AG09309 (cell line): ENCODE measurements at regions not wholly inside any gene's neighbourhood (a gene's known extent, or its start where the extent isn't known, plus 50 kb on each side); places are given as distances from the start of the nearest gene placed in this dataset.

Experiments
- DNase-seq: peaks from one replicate; pipeline ENCODE4 v3.0.0-alpha.2; 2010; ENCODE audit warnings: low read depth
- H3K4me3 ChIP-seq: 2 replicates; pipeline ENCODE4 v1.5.1; 2011; ENCODE audit warnings: mild to moderate bottlenecking, low read depth, low read length, moderate library complexity; ENCODE audit not compliant: control insufficient read depth
- CTCF ChIP-seq: IDR thresholded peaks from 2 replicates; pipeline ENCODE4 v1.5.1; 2011; ENCODE audit warnings: mild to moderate bottlenecking, low read depth, low read length, inconsistent platforms; ENCODE audit not compliant: insufficient read depth, control insufficient read depth; ENCODE audit errors: missing control alignments

DNA sequence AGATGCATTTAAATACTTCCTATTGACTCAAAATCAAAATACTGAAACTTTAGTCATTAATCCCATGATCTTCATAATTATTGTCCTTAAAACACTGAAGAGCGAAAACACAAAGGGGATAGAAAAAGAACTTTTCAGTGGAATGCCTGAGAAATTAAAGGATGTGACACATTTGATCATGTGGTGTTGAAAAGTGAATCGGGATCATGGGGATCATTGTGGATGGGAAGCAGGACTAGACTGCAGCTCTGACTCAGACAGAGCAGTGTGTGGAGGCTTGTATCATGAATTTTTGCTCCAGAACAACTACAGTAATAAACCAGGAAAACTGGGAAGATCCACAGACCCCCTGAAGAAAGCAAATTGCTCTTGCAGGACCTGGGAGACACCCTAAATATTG lies 161.1 kb upstream of the CXADR start:
- DNase-seq: no peak
- TF ChIP-seq CTCF: no peak
- H3K4me3 ChIP-seq: no peak overlapping the region

DNA sequence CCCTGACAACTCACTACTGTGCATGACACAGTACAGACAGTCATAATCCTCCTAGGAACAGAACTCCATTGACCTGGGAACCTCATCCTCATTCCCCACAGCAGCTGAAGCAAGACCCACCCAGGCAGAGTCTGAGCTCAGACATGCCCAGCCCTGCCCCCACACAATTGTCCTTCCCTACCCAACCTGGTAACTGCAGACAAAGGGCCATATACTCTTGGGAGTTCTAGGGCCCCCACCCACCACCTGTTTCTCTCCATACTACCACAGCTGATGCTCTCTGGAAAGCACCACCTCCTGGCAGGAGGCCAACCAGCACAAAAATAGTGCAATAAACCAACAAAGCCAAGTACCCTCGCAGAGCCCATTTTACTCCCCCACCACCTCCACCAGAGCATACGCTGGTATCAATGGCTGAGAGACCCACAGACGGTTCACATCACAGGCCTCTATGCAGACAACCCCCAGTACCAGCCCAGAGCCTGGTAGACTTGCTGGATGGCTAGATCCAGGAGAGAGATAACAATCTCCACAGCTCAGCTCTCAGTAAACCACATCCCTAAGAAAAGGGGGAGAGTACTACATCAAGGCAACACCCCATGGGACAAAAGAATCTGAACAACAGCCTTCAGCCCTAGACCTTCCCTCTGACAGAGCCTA lies 159.7 kb upstream of the CXADR start:
- no peak overlapping the region for H3K4me3 ChIP-seq
- no peak for DNase-seq
- TF ChIP-seq CTCF: no peak

DNA sequence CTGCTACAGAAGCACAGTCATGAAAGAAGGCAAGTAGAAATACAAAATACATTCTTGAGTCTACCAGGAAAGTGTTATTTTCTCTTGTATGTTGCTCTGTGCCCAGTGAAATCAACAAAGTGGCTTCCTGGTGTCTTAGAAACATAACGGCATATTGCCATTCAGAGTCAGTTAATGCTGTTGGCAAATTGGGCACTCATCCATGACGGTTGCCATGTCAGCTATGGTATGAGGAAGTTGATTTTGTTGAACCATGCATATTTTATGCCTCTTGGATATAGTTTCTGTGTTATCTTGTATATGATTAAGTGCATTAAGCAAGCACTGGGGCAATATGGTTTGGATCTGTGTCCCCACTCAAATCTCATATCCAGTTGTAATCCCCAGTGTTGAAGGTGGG lies 153.1 kb upstream of the CXADR start:
- DNase-seq: no peak
- no peak overlapping the region for H3K4me3 ChIP-seq
- TF ChIP-seq CTCF: no peak

DNA sequence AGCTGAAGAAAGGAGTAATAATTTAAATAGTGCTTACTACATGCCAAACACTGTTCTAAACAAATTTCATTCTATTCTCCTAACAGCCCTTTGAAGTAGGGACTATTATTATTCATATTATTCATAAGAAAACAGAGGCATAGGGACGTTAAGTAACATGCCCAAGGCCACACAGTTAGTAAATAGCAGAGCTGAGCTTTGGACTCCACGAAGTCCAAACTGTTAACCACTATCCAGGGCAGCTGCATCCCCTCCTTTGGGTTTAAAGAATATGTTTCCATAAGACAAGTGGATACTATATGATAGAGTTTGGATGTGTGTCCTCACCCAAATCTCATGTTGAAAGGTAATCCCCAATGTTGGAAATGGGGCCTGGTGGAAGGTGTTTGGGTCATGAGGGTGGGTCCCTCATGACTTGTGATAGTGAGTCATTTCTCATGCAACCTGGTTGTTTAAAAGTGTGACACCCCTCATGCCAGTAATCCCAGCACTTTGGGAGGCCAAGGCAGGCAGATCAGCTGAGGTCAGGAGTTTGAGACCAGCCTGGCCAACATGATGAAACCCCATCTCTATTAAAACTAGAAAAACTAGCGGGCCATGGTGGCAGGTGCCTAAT lies 144.0 kb upstream of the CXADR start:
- no peak for DNase-seq
- TF ChIP-seq CTCF: no peak
- H3K4me3 ChIP-seq: no peak overlapping the region

- DNase-seq: no peak
- H3K4me3 ChIP-seq: no peak overlapping the region
- no peak for TF ChIP-seq CTCF
Observed at GRCh38 chr21:17370263-17370662, 142.6 kb upstream of the CXADR start.

DNA sequence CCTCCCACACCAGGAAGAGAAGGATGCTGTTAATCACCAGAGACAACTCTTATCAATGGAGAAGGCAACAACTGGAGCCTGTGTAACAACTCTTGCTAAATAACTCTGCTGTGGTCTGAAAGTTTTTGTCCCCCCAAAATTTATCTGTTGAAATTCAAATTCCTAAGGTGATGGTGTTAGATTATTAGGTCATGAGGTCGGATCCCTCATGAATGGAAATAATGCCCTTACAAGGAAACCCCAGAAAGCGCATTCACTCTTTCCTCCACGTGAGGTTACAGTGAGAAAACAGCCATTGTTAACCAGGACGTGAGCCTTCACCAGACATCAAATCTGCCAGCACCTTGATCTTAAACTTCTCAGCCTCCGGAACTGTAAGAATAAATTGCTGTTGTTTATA lies 141.9 kb upstream of the CXADR start:
- no peak for DNase-seq
- TF ChIP-seq CTCF: no peak
- no peak overlapping the region for H3K4me3 ChIP-seq
